HEK293 (cell line): ENCODE measurements at regions not wholly inside any gene's neighbourhood (a gene's known extent, or its start where the extent isn't known, plus 50 kb on each side); places are given as distances from the start of the nearest gene placed in this dataset.
"Not testable (repeated sequence)": the region's sequence is repeated elsewhere in the genome, so short reads cannot be mapped to it uniquely, and the experiment has no call there.

Source experiments
- CTCF ChIA-PET: fragments of 350-600 bp; formaldehyde crosslinking; extraction: SDS; loops from one replicate; lab custom pipeline; 2021; ENCODE audit warnings: antibody characterized with exemption; lab: Yijun Ruan, JAX
- POLR2A ChIA-PET: fragments of 300-600 bp; formaldehyde crosslinking; extraction: SDS; loops from one replicate; lab custom pipeline; 2020; ENCODE audit warnings: antibody characterized with exemption, inconsistent platforms; lab: Yijun Ruan, JAX
- H3K27ac ChIP-seq: fragments of 200-500 bp; sonication (Bioruptor generic); 2 replicates; pipeline ENCODE4 v1.5.1; 2014; ENCODE audit warnings: low read depth, low read length, control low read depth, inconsistent platforms; ENCODE audit errors: extremely low read depth
- H3K36me3 ChIP-seq, 2 experiments: fragments of 200-500 bp in 1 of 2; sonication (Bioruptor generic) in 1 of 2; 1 replicate in 1 of 2; 2 replicates in 1 of 2; pipeline ENCODE4 v1.5.1; 2014 to 2017; ENCODE audit warnings: inconsistent platforms in 2 of 2, low read length in 2 of 2; ENCODE audit not compliant: control insufficient read depth in 2 of 2, insufficient read depth in 1 of 2
- H3K4me1 ChIP-seq: fragments of 200-500 bp; sonication (Bioruptor generic); 2 replicates; pipeline ENCODE4 v1.5.1; 2014; ENCODE audit warnings: mild to moderate bottlenecking, low read length, inconsistent platforms; ENCODE audit not compliant: control insufficient read depth, insufficient read depth
- H3K4me3 ChIP-seq: 2 replicates; pipeline ENCODE4 v1.5.1; 2011; ENCODE audit warnings: low read depth, mild to moderate bottlenecking, control low read depth, low read length, moderate library complexity
- H3K9me3 ChIP-seq: fragments of 200-500 bp; sonication (Bioruptor generic); 2 replicates; pipeline ENCODE4 v1.5.1; 2014; ENCODE audit warnings: low read depth, low read length, inconsistent platforms; ENCODE audit not compliant: control insufficient read depth, insufficient read depth
- GLI2 ChIP-seq: fragments of 450-650 bp; formaldehyde crosslinking; IDR thresholded peaks from 2 replicates; pipeline ENCODE4; 2017; ENCODE audit warnings: missing biosample characterization, missing genetic modification characterization, low read depth, borderline replicate concordance
- GLIS2 ChIP-seq: fragments of 450-650 bp; formaldehyde crosslinking; IDR thresholded peaks from 2 replicates; pipeline ENCODE4 v1.5.1; 2016; ENCODE audit warnings: missing biosample characterization, missing genetic modification characterization
- OSR2 ChIP-seq: fragments of 450-650 bp; formaldehyde crosslinking; IDR thresholded peaks from 2 replicates; pipeline ENCODE4 v1.5.1; 2016; ENCODE audit warnings: missing biosample characterization, missing genetic modification characterization
- REPIN1 ChIP-seq: fragments of 450-650 bp; formaldehyde crosslinking; IDR thresholded peaks from 2 replicates; pipeline ENCODE4 v1.5.1; 2017; ENCODE audit warnings: missing biosample characterization, missing genetic modification characterization, low read depth
- ZFHX2 ChIP-seq: fragments of 450-650 bp; formaldehyde crosslinking; conservative IDR thresholded peaks from 2 replicates; pipeline ENCODE4 v1.5.1; 2016; ENCODE audit warnings: missing biosample characterization, missing genetic modification characterization
- ZFP69B ChIP-seq: fragments of 450-650 bp; formaldehyde crosslinking; IDR thresholded peaks from 2 replicates; pipeline ENCODE4 v1.5.1; 2016; ENCODE audit warnings: missing biosample characterization, missing genetic modification characterization
- ZNF146 ChIP-seq: fragments of 450-650 bp; formaldehyde crosslinking; IDR thresholded peaks from 2 replicates; pipeline ENCODE4 v1.5.1; 2016; ENCODE audit warnings: missing biosample characterization, missing genetic modification characterization
- ZNF16 ChIP-seq: fragments of 450-650 bp; formaldehyde crosslinking; IDR thresholded peaks from 2 replicates; pipeline ENCODE4 v1.5.1; 2016; ENCODE audit warnings: low read depth, missing biosample characterization, missing genetic modification characterization
- ZNF174 ChIP-seq: fragments of 450-650 bp; formaldehyde crosslinking; IDR thresholded peaks from 2 replicates; pipeline ENCODE4 v1.5.0; 2017; ENCODE audit warnings: missing biosample characterization, mild to moderate bottlenecking, missing genetic modification characterization
- ZNF2 ChIP-seq: fragments of 450-650 bp; formaldehyde crosslinking; IDR thresholded peaks from 2 replicates; pipeline ENCODE4 v1.5.1; 2016; ENCODE audit warnings: missing biosample characterization, missing genetic modification characterization
- ZNF211 ChIP-seq: fragments of 450-650 bp; formaldehyde crosslinking; IDR thresholded peaks from 2 replicates; pipeline ENCODE4 v1.5.1; 2016; ENCODE audit warnings: low read depth, missing biosample characterization, missing genetic modification characterization
- ZNF221 ChIP-seq: fragments of 450-650 bp; formaldehyde crosslinking; IDR thresholded peaks from 2 replicates; pipeline ENCODE4 v1.5.1; 2017; ENCODE audit warnings: missing biosample characterization, missing genetic modification characterization, borderline replicate concordance
- ZNF302 ChIP-seq: fragments of 450-650 bp; formaldehyde crosslinking; IDR thresholded peaks from 2 replicates; pipeline ENCODE4 v1.5.1; 2016; ENCODE audit warnings: missing biosample characterization, missing genetic modification characterization, low read depth
- ZNF423 ChIP-seq: fragments of 450-650 bp; formaldehyde crosslinking; IDR thresholded peaks from 2 replicates; pipeline ENCODE4 v1.5.1; 2016; ENCODE audit warnings: missing biosample characterization, missing genetic modification characterization
- ZNF426 ChIP-seq: fragments of 450-650 bp; formaldehyde crosslinking; IDR thresholded peaks from 2 replicates; pipeline ENCODE4 v1.5.1; 2017; ENCODE audit warnings: missing biosample characterization, missing genetic modification characterization, mild to moderate bottlenecking, inconsistent platforms, moderate library complexity
- ZNF473 ChIP-seq: fragments of 450-650 bp; formaldehyde crosslinking; IDR thresholded peaks from 2 replicates; pipeline ENCODE4 v1.5.1; 2017; ENCODE audit warnings: missing biosample characterization, missing genetic modification characterization
- ZNF561 ChIP-seq: fragments of 450-650 bp; IDR thresholded peaks from 2 replicates; pipeline ENCODE4 v1.5.1; 2018; ENCODE audit warnings: missing biosample characterization, missing genetic modification characterization, borderline replicate concordance
- ZNF654 ChIP-seq: fragments of 450-650 bp; formaldehyde crosslinking; IDR thresholded peaks from 2 replicates; pipeline ENCODE4 v1.5.1; 2016; ENCODE audit warnings: low read depth, missing biosample characterization, missing genetic modification characterization
- ZNF707 ChIP-seq: fragments of 450-650 bp; formaldehyde crosslinking; IDR thresholded peaks from 2 replicates; pipeline ENCODE4 v1.5.1; 2016; ENCODE audit warnings: missing biosample characterization, missing genetic modification characterization
- ZNF791 ChIP-seq: fragments of 450-650 bp; formaldehyde crosslinking; IDR thresholded peaks from 2 replicates; pipeline ENCODE4 v1.5.1; 2016; ENCODE audit warnings: missing biosample characterization, missing genetic modification characterization
- ZNF837 ChIP-seq: fragments of 450-650 bp; formaldehyde crosslinking; IDR thresholded peaks from 2 replicates; pipeline ENCODE4 v1.5.1; 2016; ENCODE audit warnings: missing biosample characterization, missing genetic modification characterization
- TF ChIP-seq, protein P1 (sequence below): fragments of 450-650 bp; formaldehyde crosslinking; IDR thresholded peaks from 2 replicates; pipeline ENCODE4 v1.5.1; 2016; ENCODE audit warnings: missing biosample characterization, missing genetic modification characterization, low read depth
- TF ChIP-seq, protein P2 (sequence below): fragments of 450-650 bp; IDR thresholded peaks from 2 replicates; pipeline ENCODE4 v1.5.1; 2018; ENCODE audit warnings: missing biosample characterization, missing genetic modification characterization
- TF ChIP-seq, protein P3 (sequence below): fragments of 450-650 bp; formaldehyde crosslinking; IDR thresholded peaks from 2 replicates; pipeline ENCODE4 v1.5.1; 2016; ENCODE audit warnings: missing biosample characterization, missing genetic modification characterization

DNA sequence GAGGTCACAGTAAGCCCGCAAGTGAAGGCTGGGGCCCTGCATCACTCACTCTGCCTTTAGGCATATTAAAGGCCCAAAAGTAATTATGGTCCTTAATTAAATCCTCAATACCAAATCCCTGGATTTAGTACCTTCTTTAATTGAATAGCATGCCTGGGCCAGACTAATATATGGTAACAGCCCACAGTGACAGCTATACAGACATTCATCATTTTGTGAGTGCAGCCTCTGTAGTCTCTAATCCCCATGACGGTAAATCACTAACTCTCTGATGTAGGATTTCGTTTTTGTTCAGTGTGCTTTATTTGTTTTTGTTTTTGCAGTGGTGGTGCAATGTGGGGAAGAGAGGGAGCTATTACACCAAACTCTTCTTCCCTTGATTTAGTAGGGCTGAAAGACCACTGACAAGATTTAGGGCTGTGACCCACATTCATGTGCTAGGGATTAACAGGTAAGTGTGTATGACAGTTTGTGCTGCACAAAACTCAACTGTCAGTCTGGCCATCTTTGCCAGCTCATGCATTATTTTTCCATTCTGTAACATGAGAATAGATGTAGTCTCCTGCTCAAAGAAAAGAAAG is 60.6 kb upstream of the SLC39A8 start (continued):
- TF ChIP-seq ZNF146: no peak
- TF ChIP-seq REPIN1 (tag by site-specific recombination): no peak
- TF ChIP-seq ZNF561 (tag by site-specific recombination): no peak
- no peak for TF ChIP-seq ZFP69B (tag by site-specific recombination)
- no peak for TF ChIP-seq ZNF174
- peak; percentile 88 for TF ChIP-seq OSR2
- TF ChIP-seq, protein P1, sequence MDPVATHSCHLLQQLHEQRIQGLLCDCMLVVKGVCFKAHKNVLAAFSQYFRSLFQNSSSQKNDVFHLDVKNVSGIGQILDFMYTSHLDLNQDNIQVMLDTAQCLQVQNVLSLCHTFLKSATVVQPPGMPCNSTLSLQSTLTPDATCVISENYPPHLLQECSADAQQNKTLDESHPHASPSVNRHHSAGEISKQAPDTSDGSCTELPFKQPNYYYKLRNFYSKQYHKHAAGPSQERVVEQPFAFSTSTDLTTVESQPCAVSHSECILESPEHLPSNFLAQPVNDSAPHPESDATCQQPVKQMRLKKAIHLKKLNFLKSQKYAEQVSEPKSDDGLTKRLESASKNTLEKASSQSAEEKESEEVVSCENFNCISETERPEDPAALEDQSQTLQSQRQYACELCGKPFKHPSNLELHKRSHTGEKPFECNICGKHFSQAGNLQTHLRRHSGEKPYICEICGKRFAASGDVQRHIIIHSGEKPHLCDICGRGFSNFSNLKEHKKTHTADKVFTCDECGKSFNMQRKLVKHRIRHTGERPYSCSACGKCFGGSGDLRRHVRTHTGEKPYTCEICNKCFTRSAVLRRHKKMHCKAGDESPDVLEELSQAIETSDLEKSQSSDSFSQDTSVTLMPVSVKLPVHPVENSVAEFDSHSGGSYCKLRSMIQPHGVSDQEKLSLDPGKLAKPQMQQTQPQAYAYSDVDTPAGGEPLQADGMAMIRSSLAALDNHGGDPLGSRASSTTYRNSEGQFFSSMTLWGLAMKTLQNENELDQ (tag by site-specific recombination): no peak
- TF ChIP-seq ZNF211: no peak
- no peak for TF ChIP-seq ZNF707
- TF ChIP-seq ZNF654 (tag by site-specific recombination): no peak
- TF ChIP-seq ZNF221 (tag by site-specific recombination): no peak

DNA sequence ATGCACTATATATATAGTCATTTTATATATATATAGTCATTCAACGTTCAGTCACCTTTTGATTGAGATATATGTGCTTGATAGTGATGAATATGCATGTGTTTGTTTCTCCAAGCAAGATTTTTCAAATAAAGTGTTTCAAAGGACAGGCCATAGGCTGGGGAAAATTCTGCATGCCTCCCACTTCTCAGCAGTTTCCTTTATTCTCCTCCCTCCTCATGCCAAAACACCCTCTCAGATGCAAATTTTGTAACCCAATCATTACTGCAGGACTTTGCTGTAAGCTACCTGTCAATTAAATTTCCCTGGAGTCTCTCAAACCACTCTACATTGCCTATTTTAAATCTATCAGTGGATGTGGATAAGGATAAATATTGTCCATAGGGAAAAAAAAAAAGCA is 65.6 kb upstream of the SLC39A8 start:
- H3K36me3 ChIP-seq, H3K4me1 ChIP-seq, H3K9me3 ChIP-seq, H3K27ac ChIP-seq, H3K4me3 ChIP-seq, POLR2A ChIA-PET: not testable (repeated sequence)
- CTCF ChIA-PET: interaction anchor here (0.5 kb wide), 1 partner anchor 1505 kb away, joined by 3 read pairs; no protein-coding TSS in a partner anchor

DNA sequence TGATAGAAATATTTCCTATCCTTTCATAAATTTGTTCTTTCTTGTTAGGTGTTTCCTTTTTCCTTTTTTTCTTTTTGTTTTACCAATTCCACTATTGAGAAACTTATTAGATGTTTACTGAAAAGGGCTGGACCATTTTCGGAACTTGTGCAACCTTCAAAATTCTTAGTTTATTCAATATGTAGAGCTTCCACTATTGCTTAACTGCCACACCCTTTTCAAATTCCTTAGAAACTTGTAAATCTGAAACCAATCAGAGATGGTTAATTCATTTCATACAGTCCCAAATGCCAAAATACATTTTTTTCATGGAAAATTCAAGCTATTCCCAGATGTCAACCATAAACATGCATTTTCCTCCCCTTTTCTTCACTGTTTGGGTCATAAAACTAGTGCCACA is 66.1 kb upstream of the SLC39A8 start:
- Histone ChIP-seq H3K4me3 (no peak overlapping the region), H3K9me3 (no peaks in the 10 kb centered on the region), H3K4me1 (no peaks in the 10 kb centered on the region), H3K27ac (no peak overlapping the region), H3K36me3 (no peaks in the 10 kb centered on the region)
- ChIA-PET CTCF (no interaction called here), POLR2A (no interaction called here)
- TF ChIP-seq ZNF837 (tag by site-specific recombination): no peak
- TF ChIP-seq, protein P2, sequence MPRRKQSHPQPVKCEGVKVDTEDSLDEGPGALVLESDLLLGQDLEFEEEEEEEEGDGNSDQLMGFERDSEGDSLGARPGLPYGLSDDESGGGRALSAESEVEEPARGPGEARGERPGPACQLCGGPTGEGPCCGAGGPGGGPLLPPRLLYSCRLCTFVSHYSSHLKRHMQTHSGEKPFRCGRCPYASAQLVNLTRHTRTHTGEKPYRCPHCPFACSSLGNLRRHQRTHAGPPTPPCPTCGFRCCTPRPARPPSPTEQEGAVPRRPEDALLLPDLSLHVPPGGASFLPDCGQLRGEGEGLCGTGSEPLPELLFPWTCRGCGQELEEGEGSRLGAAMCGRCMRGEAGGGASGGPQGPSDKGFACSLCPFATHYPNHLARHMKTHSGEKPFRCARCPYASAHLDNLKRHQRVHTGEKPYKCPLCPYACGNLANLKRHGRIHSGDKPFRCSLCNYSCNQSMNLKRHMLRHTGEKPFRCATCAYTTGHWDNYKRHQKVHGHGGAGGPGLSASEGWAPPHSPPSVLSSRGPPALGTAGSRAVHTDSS (tag by site-specific recombination): no peak
- TF ChIP-seq ZNF2 (tag by site-specific recombination): no peak
- no peak for TF ChIP-seq ZNF426 (tag by site-specific recombination)
- TF ChIP-seq, protein P3, sequence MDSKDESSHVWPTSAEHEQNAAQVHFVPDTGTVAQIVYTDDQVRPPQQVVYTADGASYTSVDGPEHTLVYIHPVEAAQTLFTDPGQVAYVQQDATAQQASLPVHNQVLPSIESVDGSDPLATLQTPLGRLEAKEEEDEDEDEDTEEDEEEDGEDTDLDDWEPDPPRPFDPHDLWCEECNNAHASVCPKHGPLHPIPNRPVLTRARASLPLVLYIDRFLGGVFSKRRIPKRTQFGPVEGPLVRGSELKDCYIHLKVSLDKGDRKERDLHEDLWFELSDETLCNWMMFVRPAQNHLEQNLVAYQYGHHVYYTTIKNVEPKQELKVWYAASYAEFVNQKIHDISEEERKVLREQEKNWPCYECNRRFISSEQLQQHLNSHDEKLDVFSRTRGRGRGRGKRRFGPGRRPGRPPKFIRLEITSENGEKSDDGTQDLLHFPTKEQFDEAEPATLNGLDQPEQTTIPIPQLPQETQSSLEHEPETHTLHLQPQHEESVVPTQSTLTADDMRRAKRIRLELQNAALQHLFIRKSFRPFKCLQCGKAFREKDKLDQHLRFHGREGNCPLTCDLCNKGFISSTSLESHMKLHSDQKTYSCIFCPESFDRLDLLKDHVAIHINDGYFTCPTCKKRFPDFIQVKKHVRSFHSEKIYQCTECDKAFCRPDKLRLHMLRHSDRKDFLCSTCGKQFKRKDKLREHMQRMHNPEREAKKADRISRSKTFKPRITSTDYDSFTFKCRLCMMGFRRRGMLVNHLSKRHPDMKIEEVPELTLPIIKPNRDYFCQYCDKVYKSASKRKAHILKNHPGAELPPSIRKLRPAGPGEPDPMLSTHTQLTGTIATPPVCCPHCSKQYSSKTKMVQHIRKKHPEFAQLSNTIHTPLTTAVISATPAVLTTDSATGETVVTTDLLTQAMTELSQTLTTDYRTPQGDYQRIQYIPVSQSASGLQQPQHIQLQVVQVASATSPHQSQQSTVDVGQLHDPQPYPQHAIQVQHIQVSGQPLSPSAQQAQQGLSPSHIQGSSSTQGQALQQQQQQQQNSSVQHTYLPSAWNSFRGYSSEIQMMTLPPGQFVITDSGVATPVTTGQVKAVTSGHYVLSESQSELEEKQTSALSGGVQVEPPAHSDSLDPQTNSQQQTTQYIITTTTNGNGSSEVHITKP: no peak
- TF ChIP-seq GLI2: no peak
- TF ChIP-seq ZFHX2 (tag by site-specific recombination): no peak
- TF ChIP-seq ZNF16: no peak
- no peak for TF ChIP-seq ZNF473 (tag by site-specific recombination)
- TF ChIP-seq ZNF791 (tag by site-specific recombination): no peak
- no peak for TF ChIP-seq ZNF302 (tag by site-specific recombination)
- TF ChIP-seq ZNF423 (tag by site-specific recombination): no peak
- no peak for TF ChIP-seq GLIS2
